ENCODE measurements at regions not wholly inside any gene's neighbourhood (a gene's known extent, or its start where the extent isn't known, plus 50 kb on each side); places are given as distances from the start of the nearest gene placed in this dataset.

- no peak for TF ChIP-seq EZH2 (IDR thresholded peaks at IDR 0.05; ENCODE audit: insufficient read depth, poor library complexity, severe bottlenecking)
- TF ChIP-seq EZH2phosphoT487 (IDR thresholded peaks at IDR 0.05; ENCODE audit: insufficient read depth, low read depth) = no peak
These were observed 94.7 kb upstream of the ZNF322 start for GRCh38 chr6:26754212-26754611.

Measured in GM23248 (cell line).